Fibroblast of the aortic adventitia (primary cell): ENCODE measurements at regions not wholly inside any gene's neighbourhood (a gene's known extent, or its start where the extent isn't known, plus 50 kb on each side); places are given as distances from the start of the nearest gene placed in this dataset.

Experiments used
- DNase-seq: peaks from one replicate; pipeline ENCODE4 v3.0.0-alpha.2; 2010; ENCODE audit warnings: low read depth
- H3K4me3 ChIP-seq: 2 replicates; pipeline ENCODE4 v1.5.1; 2011; ENCODE audit warnings: low read depth, mild to moderate bottlenecking, control low read depth, low read length, moderate library complexity
- TF ChIP-seq, protein P1 (sequence below): IDR thresholded peaks from 2 replicates; pipeline ENCODE4 v1.5.1; 2011; ENCODE audit warnings: mild to moderate bottlenecking, low read length, control low read depth, inconsistent platforms; ENCODE audit not compliant: insufficient read depth

DNA sequence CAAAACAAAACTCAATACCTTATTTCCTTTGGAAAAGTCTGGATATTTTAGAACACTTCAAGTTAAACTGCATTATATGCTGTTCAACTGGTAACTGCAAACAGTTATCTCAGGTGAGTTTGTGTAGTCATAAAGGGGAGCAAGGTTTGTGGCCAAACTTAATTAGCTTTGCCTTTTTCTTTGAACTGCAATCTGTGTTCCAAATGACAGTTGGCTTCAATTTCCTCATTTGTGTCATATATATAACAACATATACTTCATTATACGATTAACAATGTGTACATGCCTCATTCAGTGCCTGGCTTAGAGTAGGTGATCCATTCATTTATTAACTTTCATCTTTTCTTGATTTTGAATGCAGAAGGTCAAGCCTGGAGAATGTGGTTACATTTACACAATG is 55.8 kb downstream of the KCNE4 start:
- no peak overlapping the region for H3K4me3 ChIP-seq
- TF ChIP-seq, protein P1, sequence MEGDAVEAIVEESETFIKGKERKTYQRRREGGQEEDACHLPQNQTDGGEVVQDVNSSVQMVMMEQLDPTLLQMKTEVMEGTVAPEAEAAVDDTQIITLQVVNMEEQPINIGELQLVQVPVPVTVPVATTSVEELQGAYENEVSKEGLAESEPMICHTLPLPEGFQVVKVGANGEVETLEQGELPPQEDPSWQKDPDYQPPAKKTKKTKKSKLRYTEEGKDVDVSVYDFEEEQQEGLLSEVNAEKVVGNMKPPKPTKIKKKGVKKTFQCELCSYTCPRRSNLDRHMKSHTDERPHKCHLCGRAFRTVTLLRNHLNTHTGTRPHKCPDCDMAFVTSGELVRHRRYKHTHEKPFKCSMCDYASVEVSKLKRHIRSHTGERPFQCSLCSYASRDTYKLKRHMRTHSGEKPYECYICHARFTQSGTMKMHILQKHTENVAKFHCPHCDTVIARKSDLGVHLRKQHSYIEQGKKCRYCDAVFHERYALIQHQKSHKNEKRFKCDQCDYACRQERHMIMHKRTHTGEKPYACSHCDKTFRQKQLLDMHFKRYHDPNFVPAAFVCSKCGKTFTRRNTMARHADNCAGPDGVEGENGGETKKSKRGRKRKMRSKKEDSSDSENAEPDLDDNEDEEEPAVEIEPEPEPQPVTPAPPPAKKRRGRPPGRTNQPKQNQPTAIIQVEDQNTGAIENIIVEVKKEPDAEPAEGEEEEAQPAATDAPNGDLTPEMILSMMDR, result no peak
- no peak for DNase-seq

- H3K4me3 ChIP-seq, result no peak overlapping the region
- no peak for DNase-seq
- TF ChIP-seq, protein P1, result no peak
These were observed 56.5 kb downstream of the KCNE4 start for GRCh38 chr2:223108351-223109050.

GRCh38 chr2:223109341-223109740 is 57.4 kb downstream of the KCNE4 start:
- no peak for DNase-seq
- TF ChIP-seq, protein P1, result no peak
- no peak overlapping the region for H3K4me3 ChIP-seq

GRCh38 chr2:223113161-223113560 is 61.2 kb downstream of the KCNE4 start:
- H3K4me3 ChIP-seq, result no peak overlapping the region
- TF ChIP-seq, protein P1, result no peak
- no peak for DNase-seq

DNA sequence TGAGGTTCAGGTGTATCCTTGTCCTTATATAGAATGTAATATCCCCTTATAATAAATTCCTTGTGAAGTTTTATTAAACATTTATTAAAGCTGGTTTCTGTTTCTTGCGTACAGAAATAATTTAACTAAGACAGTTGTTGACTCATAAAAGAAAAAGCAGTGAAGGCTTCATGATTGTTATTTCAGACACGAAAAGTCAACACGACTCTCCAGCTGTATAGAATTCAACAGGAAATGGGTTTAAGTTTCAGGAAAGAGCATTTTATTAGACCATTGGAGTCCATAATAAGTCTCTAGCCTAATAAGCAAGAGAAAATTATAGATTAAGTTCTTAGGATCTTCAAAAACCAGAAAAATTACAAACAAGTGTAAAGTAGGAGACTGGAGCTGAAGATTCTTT is 62.2 kb downstream of the KCNE4 start:
- TF ChIP-seq, protein P1, result no peak
- H3K4me3 ChIP-seq, result no peak overlapping the region
- no peak for DNase-seq

DNA sequence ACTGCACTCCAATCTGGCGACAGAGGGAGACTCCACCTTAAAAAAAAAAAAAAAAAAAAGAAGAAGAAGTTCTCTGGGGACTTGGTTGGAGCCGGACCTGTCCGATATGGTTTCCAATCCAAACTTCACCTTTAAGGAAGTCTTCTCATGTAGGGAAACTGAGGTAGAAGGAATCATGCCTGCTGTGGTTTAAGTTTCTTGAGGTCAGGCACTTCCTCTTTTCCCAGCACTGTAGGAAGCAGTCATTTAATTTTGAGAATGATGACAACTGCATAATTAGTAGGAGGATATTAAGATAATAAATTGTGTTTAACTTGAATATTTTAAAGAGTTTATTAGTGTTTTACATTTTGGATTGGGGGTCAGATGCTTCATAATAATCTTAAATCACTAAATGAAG is 62.9 kb downstream of the KCNE4 start:
- no peak overlapping the region for H3K4me3 ChIP-seq
- TF ChIP-seq, protein P1, result no peak
- DNase-seq, result no peak

- H3K4me3 ChIP-seq, result no peak overlapping the region
- TF ChIP-seq, protein P1, result no peak
- no peak for DNase-seq
These were observed 65.5 kb downstream of the KCNE4 start for GRCh38 chr2:223117533-223117932.
